Caco-2 (cell line): ENCODE measurements at regions not wholly inside any gene's neighbourhood (a gene's known extent, or its start where the extent isn't known, plus 50 kb on each side); places are given as distances from the start of the nearest gene placed in this dataset.

Experiments
- BruUV-seq: library from RNA; stranded (reverse); fragments of 400-500 nt; replicated peaks from 2 replicates; lab custom pipeline; 2021; lab: Mats Ljungman, UMichigan
- CTCF ChIA-PET: fragments of 300-600 bp; sonication (Branson Sonifier 250); formaldehyde crosslinking; loops from one replicate; lab custom pipeline; 2022; ENCODE audit warnings: antibody characterized with exemption; lab: Charles Lee
- POLR2A ChIA-PET: fragments of 300-600 bp; sonication (Branson Sonifier 250); formaldehyde crosslinking; loops from one replicate; lab custom pipeline; 2022; ENCODE audit warnings: antibody characterized with exemption; lab: Charles Lee
- DNase-seq, 2 experiments: peaks; one replicate each; pipeline versions ENCODE4 v3.0.0 to v3.0.0-alpha.2; 2020 to 2022
- H3K27me3 ChIP-seq: replicated peaks from 2 replicates; pipeline ENCODE4 v1.6.0; 2011; ENCODE audit warnings: low read length; ENCODE audit not compliant: control insufficient read depth, insufficient read depth
- H3K36me3 ChIP-seq: 2 replicates; pipeline ENCODE4 v1.5.1; 2011; ENCODE audit warnings: low read length; ENCODE audit not compliant: control insufficient read depth, insufficient read depth
- H3K4me1 ChIP-seq: fragments of 250-450 bp; sonication (Bioruptor Pico); 2 replicates; pipeline ENCODE4 v1.5.1; 2020; ENCODE audit warnings: mild to moderate bottlenecking
- H3K4me3 ChIP-seq: 2 replicates; pipeline ENCODE4 v1.5.1; 2011; ENCODE audit warnings: low read depth, mild to moderate bottlenecking, control low read depth, low read length
- H3K9me3 ChIP-seq: fragments of 250-450 bp; sonication (Bioruptor Pico); 2 replicates; pipeline ENCODE4 v1.5.1; 2020; ENCODE audit warnings: mild to moderate bottlenecking, moderate library complexity
- H3K27ac Mint-ChIP-seq: one replicate; pipeline ENCODE4 v1.8.0; 2022; ENCODE audit warnings: mixed read lengths; ENCODE audit not compliant: unreplicated experiment
- H3K27me3 Mint-ChIP-seq: one replicate; pipeline ENCODE4 v1.8.0; 2022; ENCODE audit warnings: mixed read lengths; ENCODE audit not compliant: insufficient read depth, unreplicated experiment
- H3K36me3 Mint-ChIP-seq: one replicate; pipeline ENCODE4 v1.8.0; 2022; ENCODE audit warnings: mild to moderate bottlenecking, mixed read lengths; ENCODE audit not compliant: insufficient read depth, unreplicated experiment
- H3K4me1 Mint-ChIP-seq: one replicate; pipeline ENCODE4 v1.8.0; 2022; ENCODE audit warnings: low read depth, mixed read lengths; ENCODE audit not compliant: unreplicated experiment
- H3K4me3 Mint-ChIP-seq: one replicate; pipeline ENCODE4 v1.8.0; 2022; ENCODE audit warnings: mild to moderate bottlenecking, moderate library complexity, mixed read lengths; ENCODE audit not compliant: unreplicated experiment
- H3K9me3 Mint-ChIP-seq: one replicate; pipeline ENCODE4 v1.8.0; 2022; ENCODE audit warnings: mixed read lengths; ENCODE audit not compliant: unreplicated experiment
- CTCF ChIP-seq, 2 experiments: fragments of 200-600 bp in 1 of 2; IDR thresholded peaks; 1 replicate in 1 of 2; 2 replicates in 1 of 2; pipeline versions ENCODE4 v1.5.1 to v1.8.0; 2011 to 2022; ENCODE audit warnings: antibody characterized with exemption in 1 of 2, control low read depth in 1 of 2, inconsistent platforms in 1 of 2, low read depth in 1 of 2, low read length in 1 of 2, mild to moderate bottlenecking in 1 of 2, moderate library complexity in 1 of 2; ENCODE audit not compliant: insufficient read depth in 1 of 2, severe bottlenecking in 1 of 2, unreplicated experiment in 1 of 2
- intact Hi-C: fragments of 100-400 bp; cut with micrococcal nuclease; formaldehyde crosslinking; loops from one replicate; pipeline ENCODE4 v1.10.0; 2022; ENCODE audit not compliant: unreplicated experiment

- POLR2A ChIA-PET, result no interaction called here
- no peaks in the 10 kb centered on the region for H3K27me3 Mint-ChIP-seq
- H3K27me3 ChIP-seq, result no peaks in the 10 kb centered on the region
- CTCF ChIA-PET, result no interaction called here
- no peak for TF ChIP-seq CTCF (IDR thresholded peaks at IDR 0.05; ENCODE audit: insufficient read depth in 1 of 2, low read depth in 1 of 2, low read length in 1 of 2, severe bottlenecking in 1 of 2, unreplicated experiment in 1 of 2)
- H3K27ac Mint-ChIP-seq, result no peak overlapping the region
- no peaks in the 10 kb centered on the region for H3K36me3 Mint-ChIP-seq
- no peaks in the 10 kb centered on the region for H3K4me1 ChIP-seq
- intact Hi-C loops, result no loop called here
- no TSS peak for BruUV-seq
- no peaks in the 10 kb centered on the region for H3K4me1 Mint-ChIP-seq
- no peak overlapping the region for H3K4me3 ChIP-seq
- no peak for DNase-seq
- H3K9me3 Mint-ChIP-seq, result peaks cover 12% of the 10 kb centered on the region
- no peaks in the 10 kb centered on the region for H3K36me3 ChIP-seq
- no peaks in the 10 kb centered on the region for H3K9me3 ChIP-seq
- no peak overlapping the region for H3K4me3 Mint-ChIP-seq
Measured at GRCh38 chrX:113828470-113828869, 755.4 kb upstream of the HTR2C start.

GRCh38 chrX:113818346-113818745 lies 765.5 kb upstream of the HTR2C start:
- Histone ChIP-seq H3K4me3 (no peak overlapping the region), H3K4me1 (no peaks in the 10 kb centered on the region), H3K27me3 (no peaks in the 10 kb centered on the region), H3K9me3 (no peaks in the 10 kb centered on the region), H3K36me3 (no peaks in the 10 kb centered on the region)
- CTCF ChIA-PET, result no interaction called here
- intact Hi-C loops, result no loop called here
- Mint-ChIP-seq H3K27me3 (no peaks in the 10 kb centered on the region), H3K36me3 (no peaks in the 10 kb centered on the region), H3K27ac (no peak overlapping the region), H3K9me3 (peaks cover 14% of the 10 kb centered on the region), H3K4me1 (no peaks in the 10 kb centered on the region), H3K4me3 (no peak overlapping the region)
- POLR2A ChIA-PET, result no interaction called here
- BruUV-seq, result no TSS peak
- no peak for TF ChIP-seq CTCF (IDR thresholded peaks at IDR 0.05; ENCODE audit: insufficient read depth in 1 of 2, low read depth in 1 of 2, low read length in 1 of 2, severe bottlenecking in 1 of 2, unreplicated experiment in 1 of 2)
- no peak for DNase-seq

GRCh38 chrX:113804819-113805218 lies 779.1 kb upstream of the HTR2C start:
- no peaks in the 10 kb centered on the region for H3K27me3 ChIP-seq
- Mint-ChIP-seq H3K4me3 (no peak overlapping the region), H3K36me3 (peaks cover 10% of the 10 kb centered on the region), H3K9me3 (peaks cover 4% of the 10 kb centered on the region), H3K27ac (peak overlapping the region; percentile 77), H3K4me1 (peaks cover 6% of the 10 kb centered on the region), H3K27me3 (no peaks in the 10 kb centered on the region)
- TF ChIP-seq CTCF (IDR thresholded peaks at IDR 0.05; ENCODE audit: insufficient read depth in 1 of 2, low read depth in 1 of 2, low read length in 1 of 2, severe bottlenecking in 1 of 2, unreplicated experiment in 1 of 2), result no peak
- CTCF ChIA-PET, result no interaction called here
- no peaks in the 10 kb centered on the region for H3K36me3 ChIP-seq
- H3K4me1 ChIP-seq, result peaks cover 30% of the 10 kb centered on the region
- no TSS peak for BruUV-seq
- intact Hi-C loops, result no loop called here
- DNase-seq, result no peak
- H3K4me3 ChIP-seq, result no peak overlapping the region
- no peaks in the 10 kb centered on the region for H3K9me3 ChIP-seq
- POLR2A ChIA-PET, result no interaction called here
